CD4-positive, alpha-beta T cell treated with Interleukin-6 for 4 hours (primary cell): ENCODE measurements at regions not wholly inside any gene's neighbourhood (a gene's known extent, or its start where the extent isn't known, plus 50 kb on each side); places are given as distances from the start of the nearest gene placed in this dataset.
A peak's percentile ranks its signal among the peaks of the same experiment; 100 is the strongest.

ENCODE experiments used
- DNase-seq: peaks from one replicate; pipeline ENCODE4 v3.0.0-alpha.2; 2020; ENCODE audit warnings: mixed read lengths

GRCh38 chrX:82087699-82088098 lies 885.8 kb downstream of the SH3BGRL start:
- no peak for DNase-seq

GRCh38 chrX:82092307-82092706 lies 890.4 kb downstream of the SH3BGRL start:
- no peak for DNase-seq

GRCh38 chrX:82125103-82125502 lies 923.2 kb downstream of the SH3BGRL start:
- no peak for DNase-seq

- no peak for DNase-seq
These were observed 925.6 kb downstream of the SH3BGRL start for GRCh38 chrX:82127228-82128123.

GRCh38 chrX:82134378-82134777 lies 932.5 kb downstream of the SH3BGRL start:
- no peak for DNase-seq

GRCh38 chrX:82141942-82142341 lies 940.0 kb downstream of the SH3BGRL start:
- peak; percentile 14 for DNase-seq

GRCh38 chrX:82161195-82161594 lies 959.3 kb downstream of the SH3BGRL start:
- DNase-seq = no peak

- DNase-seq = no peak
These were observed 961.8 kb downstream of the SH3BGRL start for GRCh38 chrX:82163701-82164100.

- DNase-seq = no peak
These were observed 995.0 kb downstream of the SH3BGRL start for GRCh38 chrX:82196866-82197265.

- no peak for DNase-seq
These were observed 1007.1 kb downstream of the SH3BGRL start for GRCh38 chrX:82208975-82209374.

- no peak for DNase-seq
These were observed 1016.5 kb downstream of the SH3BGRL start for GRCh38 chrX:82218361-82218760.

- no peak for DNase-seq
These were observed 1017.2 kb downstream of the SH3BGRL start for GRCh38 chrX:82219129-82219528.

GRCh38 chrX:82224961-82225360 lies 1023.1 kb downstream of the SH3BGRL start:
- DNase-seq = no peak

- DNase-seq = no peak
These were observed 1028.1 kb downstream of the SH3BGRL start for GRCh38 chrX:82230013-82230412.

GRCh38 chrX:82232679-82233078 lies 1030.8 kb downstream of the SH3BGRL start:
- no peak for DNase-seq

GRCh38 chrX:82237328-82237727 lies 1035.4 kb downstream of the SH3BGRL start:
- no peak for DNase-seq
